ENCODE measurements at regions not wholly inside any gene's neighbourhood (a gene's known extent, or its start where the extent isn't known, plus 50 kb on each side); places are given as distances from the start of the nearest gene placed in this dataset.

DNA sequence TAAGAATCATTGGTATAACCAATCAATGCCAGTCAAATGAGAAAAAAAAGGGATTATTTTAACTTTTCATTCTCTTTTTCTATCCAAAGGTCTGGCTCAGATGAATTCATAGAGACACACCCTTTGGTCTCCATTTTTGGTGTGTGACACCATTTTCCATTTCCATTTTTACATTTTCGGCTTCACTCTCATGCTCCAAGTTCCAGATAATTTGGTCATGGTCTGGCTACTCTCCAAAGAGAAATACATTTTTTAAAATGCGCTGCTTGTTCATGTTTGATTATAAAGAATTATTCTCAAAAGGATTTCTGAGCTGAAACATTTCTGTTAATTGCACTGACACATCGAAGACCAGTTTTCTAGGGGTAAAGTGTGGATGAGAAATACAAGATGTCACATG is 51.6 kb upstream of the FIBIN start:
- no peak overlapping the region for H3K9ac ChIP-seq (ENCODE audit: low read length)
- no peaks in the 10 kb centered on the region for H3K27me3 ChIP-seq (ENCODE audit: insufficient read depth, low read length)
- no peaks in the 10 kb centered on the region for H3F3A ChIP-seq (ENCODE audit: insufficient read depth, low read length)
- no peak overlapping the region for H3K4me2 ChIP-seq (ENCODE audit: low read length)
- no peaks in the 10 kb centered on the region for H3K9me3 ChIP-seq (ENCODE audit: low read length)
- peaks cover 22% of the 10 kb centered on the region for H3K4me1 ChIP-seq (ENCODE audit: insufficient read depth, low read length, severe bottlenecking)
- no peaks in the 10 kb centered on the region for H3K9me2 ChIP-seq (ENCODE audit: low read depth, low read length)
- H3K36me3 ChIP-seq (ENCODE audit: insufficient read depth, low read length): no peaks in the 10 kb centered on the region
- no peaks in the 10 kb centered on the region for H3K79me2 ChIP-seq (ENCODE audit: insufficient read depth, low read length)
- no peaks in the 10 kb centered on the region for H4K20me1 ChIP-seq (ENCODE audit: insufficient read depth, low read length)
- no peak overlapping the region for H3K27ac ChIP-seq (ENCODE audit: low read depth, low read length, poor library complexity, severe bottlenecking)
- TF ChIP-seq EZH2 (IDR thresholded peaks at IDR 0.05; ENCODE audit: borderline replicate concordance, low read length): no peak
- TF ChIP-seq, protein P1, sequence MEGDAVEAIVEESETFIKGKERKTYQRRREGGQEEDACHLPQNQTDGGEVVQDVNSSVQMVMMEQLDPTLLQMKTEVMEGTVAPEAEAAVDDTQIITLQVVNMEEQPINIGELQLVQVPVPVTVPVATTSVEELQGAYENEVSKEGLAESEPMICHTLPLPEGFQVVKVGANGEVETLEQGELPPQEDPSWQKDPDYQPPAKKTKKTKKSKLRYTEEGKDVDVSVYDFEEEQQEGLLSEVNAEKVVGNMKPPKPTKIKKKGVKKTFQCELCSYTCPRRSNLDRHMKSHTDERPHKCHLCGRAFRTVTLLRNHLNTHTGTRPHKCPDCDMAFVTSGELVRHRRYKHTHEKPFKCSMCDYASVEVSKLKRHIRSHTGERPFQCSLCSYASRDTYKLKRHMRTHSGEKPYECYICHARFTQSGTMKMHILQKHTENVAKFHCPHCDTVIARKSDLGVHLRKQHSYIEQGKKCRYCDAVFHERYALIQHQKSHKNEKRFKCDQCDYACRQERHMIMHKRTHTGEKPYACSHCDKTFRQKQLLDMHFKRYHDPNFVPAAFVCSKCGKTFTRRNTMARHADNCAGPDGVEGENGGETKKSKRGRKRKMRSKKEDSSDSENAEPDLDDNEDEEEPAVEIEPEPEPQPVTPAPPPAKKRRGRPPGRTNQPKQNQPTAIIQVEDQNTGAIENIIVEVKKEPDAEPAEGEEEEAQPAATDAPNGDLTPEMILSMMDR (IDR thresholded peaks at IDR 0.05; ENCODE audit: low read length): no peak
- no peak overlapping the region for H3K4me3 ChIP-seq (ENCODE audit: low read depth, low read length, poor library complexity, severe bottlenecking)
- 0 out of 2 replicates have a peak overlapping the region, but pooled peaks have one; percentile 10 for H2AFZ ChIP-seq (ENCODE audit: low read length)

DNA sequence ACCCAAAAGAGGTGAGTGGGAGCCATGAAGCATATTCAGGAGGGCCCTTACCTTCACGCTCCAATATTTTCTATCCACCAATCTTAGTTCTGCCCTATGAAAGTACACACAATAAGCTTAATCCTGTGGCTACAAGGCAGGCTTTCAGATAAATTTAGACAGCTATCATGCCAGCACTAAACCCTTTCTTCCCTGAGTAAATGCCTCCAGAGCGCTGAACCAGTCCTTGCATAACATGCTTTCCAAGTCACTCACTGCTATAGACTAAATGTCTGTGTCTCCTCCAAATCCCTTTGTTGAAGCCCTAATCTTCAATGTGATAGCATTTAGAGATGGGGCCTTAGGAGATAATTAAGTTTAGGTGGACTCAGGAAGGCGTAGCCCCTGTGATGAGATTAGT is 50.3 kb upstream of the FIBIN start:
- H3K9me2 ChIP-seq (ENCODE audit: low read depth, low read length): no peaks in the 10 kb centered on the region
- H3F3A ChIP-seq (ENCODE audit: insufficient read depth, low read length): no peaks in the 10 kb centered on the region
- no peak overlapping the region for H3K4me3 ChIP-seq (ENCODE audit: low read depth, low read length, poor library complexity, severe bottlenecking)

More for the DNA sequence above, 50.3 kb upstream of the FIBIN start:
- Histone ChIP-seq H2AFZ (ENCODE audit: low read length) (no peak overlapping the region), H4K20me1 (ENCODE audit: insufficient read depth, low read length) (no peaks in the 10 kb centered on the region), H3K9ac (ENCODE audit: low read length) (no peak overlapping the region), H3K27me3 (ENCODE audit: insufficient read depth, low read length) (no peaks in the 10 kb centered on the region), H3K4me1 (ENCODE audit: insufficient read depth, low read length, severe bottlenecking) (peaks cover 28% of the 10 kb centered on the region), H3K9me3 (ENCODE audit: low read length) (no peaks in the 10 kb centered on the region), H3K4me2 (ENCODE audit: low read length) (no peak overlapping the region), H3K36me3 (ENCODE audit: insufficient read depth, low read length) (no peaks in the 10 kb centered on the region), H3K27ac (ENCODE audit: low read depth, low read length, poor library complexity, severe bottlenecking) (no peak overlapping the region), H3K79me2 (ENCODE audit: insufficient read depth, low read length) (no peaks in the 10 kb centered on the region)
- TF ChIP-seq EZH2 (IDR thresholded peaks at IDR 0.05; ENCODE audit: borderline replicate concordance, low read length): no peak
- TF ChIP-seq, protein P1 (IDR thresholded peaks at IDR 0.05; ENCODE audit: low read length): no peak
